HFF-Myc (cell line): ENCODE measurements at regions not wholly inside any gene's neighbourhood (a gene's known extent, or its start where the extent isn't known, plus 50 kb on each side); places are given as distances from the start of the nearest gene placed in this dataset.

ENCODE experiments used
- DNase-seq: peaks from one replicate; pipeline ENCODE4 v3.0.0-alpha.2; 2011; ENCODE audit warnings: low read depth; ENCODE audit errors: extremely low read depth
- H3K4me3 ChIP-seq: replicated peaks from 2 replicates; pipeline ENCODE4 v1.5.1; 2011; ENCODE audit warnings: low read depth, mild to moderate bottlenecking, control low read depth, low read length
- CTCF ChIP-seq: IDR thresholded peaks from 2 replicates; pipeline ENCODE4 v1.5.1; 2012; ENCODE audit warnings: mild to moderate bottlenecking, low read depth, low read length, control low read depth; ENCODE audit errors: missing control alignments

GRCh38 chr17:27216836-27217235, 77.1 kb upstream of the WSB1 start:
- TF ChIP-seq CTCF = no peak
- no peak overlapping the region for H3K4me3 ChIP-seq
- DNase-seq = no peak

GRCh38 chr17:27217631-27218030, 76.3 kb upstream of the WSB1 start:
- no peak for TF ChIP-seq CTCF
- DNase-seq = no peak
- no peak overlapping the region for H3K4me3 ChIP-seq

GRCh38 chr17:27218041-27218440, 75.9 kb upstream of the WSB1 start:
- DNase-seq = no peak
- TF ChIP-seq CTCF = no peak
- H3K4me3 ChIP-seq = no peak overlapping the region

GRCh38 chr17:27218719-27219488, 75.0 kb upstream of the WSB1 start:
- no peak for TF ChIP-seq CTCF
- H3K4me3 ChIP-seq = no peak overlapping the region
- DNase-seq = no peak

GRCh38 chr17:27222515-27222914, 71.4 kb upstream of the WSB1 start:
- DNase-seq = no peak
- no peak for TF ChIP-seq CTCF
- H3K4me3 ChIP-seq = no peak overlapping the region

GRCh38 chr17:27224526-27225315, 69.2 kb upstream of the WSB1 start:
- no peak for TF ChIP-seq CTCF
- no peak for DNase-seq
- H3K4me3 ChIP-seq = no peak overlapping the region
